HT1080 (cell line): ENCODE measurements at regions not wholly inside any gene's neighbourhood (a gene's known extent, or its start where the extent isn't known, plus 50 kb on each side); places are given as distances from the start of the nearest gene placed in this dataset.
"Not testable (repeated sequence)": the region's sequence is repeated elsewhere in the genome, so short reads cannot be mapped to it uniquely, and the experiment has no call there.

Source experiments
- DNase-seq: peaks from one replicate; pipeline ENCODE4 v3.0.0-alpha.2; 2015; ENCODE audit warnings: low read depth

- DNase-seq, result no peak
Measured at GRCh38 chr5:60517850-60518249, 182.1 kb downstream of the DEPDC1B start.

DNA sequence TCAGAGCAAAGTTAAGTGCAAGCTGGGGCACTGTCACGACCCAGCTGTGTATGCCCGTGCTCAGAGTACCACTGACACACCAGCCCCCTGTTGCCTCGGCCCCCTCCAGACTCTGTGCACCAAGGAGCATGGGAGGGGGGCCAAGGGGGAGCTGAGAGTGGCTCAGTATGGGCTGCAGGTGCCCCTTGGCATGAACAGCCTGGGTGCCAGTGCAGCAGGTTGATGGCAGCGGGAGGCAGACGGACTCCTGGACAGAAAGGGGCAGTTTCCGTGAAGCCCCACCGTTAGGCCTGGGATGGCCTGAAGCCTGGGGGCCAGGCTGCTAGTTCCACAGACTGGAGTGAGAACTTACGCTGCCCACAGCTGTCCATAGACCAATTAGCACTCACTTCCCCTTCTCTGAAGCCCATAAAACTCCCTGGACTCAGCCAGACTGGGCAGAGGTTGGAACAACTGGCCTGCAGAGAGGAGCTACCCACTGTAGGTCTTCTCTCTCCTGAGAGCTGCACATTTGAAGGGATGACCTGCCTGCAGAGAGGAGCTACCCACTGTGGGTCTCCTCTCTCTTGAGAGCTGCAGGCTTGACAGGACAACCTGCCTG, 182.8 kb downstream of the DEPDC1B start:
- no peak for DNase-seq

DNA sequence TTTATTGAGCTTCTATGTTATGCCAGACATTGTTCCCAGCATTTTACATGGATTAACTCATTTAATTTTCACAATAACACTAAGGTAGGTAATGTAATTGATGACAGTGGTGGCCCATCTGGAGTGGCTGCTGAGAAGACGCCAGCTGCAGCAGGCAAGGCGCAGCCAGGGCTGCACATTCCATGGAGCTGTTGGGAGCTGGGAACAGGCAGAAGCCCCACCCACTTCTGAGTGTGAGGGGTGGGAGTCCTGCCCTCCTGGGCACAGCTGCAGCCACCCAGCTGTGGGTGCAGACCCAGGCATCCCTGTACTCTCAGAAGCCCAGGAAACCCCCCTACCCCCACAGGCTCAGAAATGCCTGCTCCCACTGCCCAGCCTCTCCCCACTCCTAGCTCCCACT, 183.3 kb downstream of the DEPDC1B start:
- no peak for DNase-seq

DNA sequence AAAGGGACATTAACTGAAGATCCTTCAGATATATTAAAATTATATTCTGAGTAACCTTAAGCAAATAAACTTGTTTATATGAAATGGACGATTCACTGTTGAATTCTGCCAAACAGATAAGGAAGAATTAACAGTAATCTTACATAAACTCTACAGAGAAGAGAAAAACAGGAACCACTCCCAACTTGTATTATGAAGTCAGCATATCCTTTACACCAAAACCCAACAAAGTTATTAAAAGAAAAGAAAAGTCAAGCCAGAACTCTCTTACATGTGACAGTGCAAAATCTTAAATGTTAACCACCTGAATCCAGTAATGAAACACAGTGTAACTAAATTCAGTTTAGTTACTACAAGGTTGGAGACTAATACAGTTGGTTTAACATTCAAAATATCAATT, 185.8 kb downstream of the DEPDC1B start:
- DNase-seq, result no peak

DNA sequence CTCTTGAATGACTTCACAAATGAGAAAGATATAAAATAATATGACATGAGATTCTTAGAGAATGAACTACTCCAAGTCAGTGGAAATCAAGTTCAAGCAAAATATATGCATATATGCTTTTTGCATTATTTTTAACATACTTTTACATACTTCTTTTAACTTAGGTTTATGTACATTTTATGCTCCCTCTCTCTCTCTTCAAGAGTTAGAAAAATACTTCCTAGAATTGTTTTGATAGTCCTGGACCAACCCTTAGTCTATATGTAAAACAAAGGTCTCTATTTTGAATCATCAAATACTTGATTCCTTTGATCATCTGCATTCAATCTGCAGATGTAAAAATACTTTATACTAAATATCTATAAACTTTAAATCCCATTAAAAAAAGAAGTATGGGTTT, 187.8 kb downstream of the DEPDC1B start:
- DNase-seq, result no peak

DNA sequence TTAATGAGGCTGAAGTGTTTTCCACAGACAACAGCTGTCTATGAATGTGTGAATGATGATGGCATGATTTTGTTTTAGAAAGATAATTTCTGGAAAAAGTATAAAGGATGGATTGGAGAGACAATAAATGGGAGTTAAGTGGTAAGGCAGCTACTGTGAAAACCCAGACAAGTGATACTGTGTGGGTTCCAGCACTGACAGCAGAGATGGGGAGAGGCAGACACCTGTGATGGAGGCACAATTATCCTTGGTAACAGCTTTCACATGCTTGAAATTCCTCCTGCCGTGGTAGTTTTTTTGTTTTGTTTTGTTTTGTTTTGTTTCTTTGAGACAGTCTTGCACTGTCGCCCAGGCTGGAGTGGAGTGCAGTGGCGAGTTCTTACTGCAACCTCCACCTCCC, 189.3 kb downstream of the DEPDC1B start:
- no peak for DNase-seq

GRCh38 chr5:60510049-60510448, 189.9 kb downstream of the DEPDC1B start:
- DNase-seq, result no peak

GRCh38 chr5:60509519-60509918, 190.4 kb downstream of the DEPDC1B start:
- no peak for DNase-seq

GRCh38 chr5:60507687-60508086, 192.3 kb downstream of the DEPDC1B start:
- DNase-seq, result no peak

GRCh38 chr5:60505373-60506171, 194.4 kb downstream of the DEPDC1B start:
- DNase-seq, result no peak

DNA sequence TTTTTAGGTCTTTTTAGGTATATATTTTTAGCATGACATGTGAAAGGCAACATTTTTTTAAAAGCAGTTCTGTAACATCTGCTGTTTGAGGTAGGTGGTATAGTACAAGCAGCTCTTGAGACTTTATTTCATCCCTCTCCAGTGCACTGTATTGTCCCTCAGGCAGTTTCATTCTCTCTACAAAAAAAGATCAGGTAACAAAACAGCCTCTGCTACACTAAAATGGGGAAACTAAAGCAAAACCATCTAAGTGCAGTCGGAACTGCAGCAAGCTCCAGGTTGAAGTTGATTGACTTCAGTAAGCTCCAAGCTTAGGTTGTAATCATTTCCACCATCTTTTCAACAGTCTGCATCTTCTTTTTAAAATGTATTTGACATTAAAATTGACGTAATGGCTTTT, 195.6 kb downstream of the DEPDC1B start:
- no peak for DNase-seq

- DNase-seq, result no peak
Measured at GRCh38 chr5:60503771-60504170, 196.2 kb downstream of the DEPDC1B start.

DNA sequence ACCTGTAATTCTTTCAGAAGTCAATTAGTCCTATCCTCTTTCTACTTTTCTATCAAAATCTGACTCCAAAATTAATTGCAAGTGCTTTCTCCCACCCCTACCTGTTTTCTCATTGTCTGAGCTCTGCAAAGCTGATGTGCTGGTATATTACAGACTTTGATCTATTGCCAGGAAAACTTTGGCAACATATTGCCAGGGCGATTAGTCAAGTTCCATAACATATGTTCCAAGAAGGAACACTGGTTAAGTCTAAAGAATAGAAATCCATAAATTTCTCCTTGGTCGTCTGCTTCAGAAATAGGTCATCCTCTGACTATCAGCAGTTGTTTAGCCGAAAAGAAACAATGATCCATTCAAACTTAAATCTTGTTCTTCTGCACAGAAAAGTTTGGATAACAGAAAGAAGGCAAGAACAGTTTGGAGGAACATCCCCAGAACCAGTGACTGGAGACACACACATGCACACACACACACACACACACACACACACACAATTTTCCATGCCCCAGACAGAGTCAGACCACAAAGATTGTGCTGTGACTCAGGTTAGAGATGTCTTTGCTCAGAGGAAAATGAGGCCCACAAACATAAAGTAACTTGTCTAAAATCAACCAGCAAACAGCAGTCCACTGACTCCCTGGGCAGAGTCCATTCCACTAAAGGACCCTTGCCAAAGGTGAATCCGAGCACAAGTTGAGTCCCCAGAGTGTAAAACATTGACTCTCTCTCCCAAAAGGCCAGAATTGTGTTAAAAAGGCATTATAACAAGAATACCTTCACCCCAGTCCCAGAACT, 202.1 kb downstream of the DEPDC1B start:
- DNase-seq, result peak; percentile 58

DNA sequence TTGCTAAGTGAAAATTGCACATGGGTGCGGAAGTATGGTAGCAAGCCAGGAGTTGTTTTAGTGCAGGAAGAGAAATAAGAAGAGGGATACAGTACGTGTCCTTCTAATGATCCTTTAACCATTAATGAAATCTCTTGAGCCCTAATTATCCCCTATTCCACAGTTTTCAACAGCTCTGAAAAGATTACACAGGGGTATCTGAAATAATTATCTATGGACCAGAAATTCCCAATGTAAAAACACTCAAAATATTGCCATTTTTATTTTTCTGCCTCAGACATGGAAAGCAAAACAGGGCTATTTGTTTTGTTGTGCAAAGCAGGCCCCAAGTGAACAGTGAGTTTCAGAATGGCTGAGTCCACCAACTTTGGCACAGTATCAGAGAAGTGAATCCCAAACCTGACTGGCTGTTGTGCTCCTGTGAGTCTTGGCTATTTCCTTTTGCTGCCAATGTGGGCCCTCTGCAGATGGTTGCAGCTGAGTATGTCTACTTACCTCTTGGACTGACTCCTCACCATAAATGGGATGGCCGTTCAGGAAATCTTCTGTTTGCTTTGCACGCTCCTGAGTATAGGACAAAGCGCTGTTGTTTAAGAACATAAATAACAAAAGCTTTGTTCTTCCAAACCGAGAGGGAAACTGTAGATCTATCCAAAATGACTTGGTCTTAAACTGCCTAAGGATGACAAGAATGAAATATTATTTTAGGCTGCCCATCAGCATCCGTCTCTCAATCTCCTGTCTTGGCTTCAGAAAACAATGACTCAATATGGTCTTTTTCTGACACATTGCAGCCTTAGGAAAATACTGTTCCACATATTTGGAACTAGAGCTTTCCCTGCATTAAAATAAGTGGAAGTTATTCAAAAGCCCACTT, 204.1 kb downstream of the DEPDC1B start:
- peak; percentile 90 for DNase-seq

GRCh38 chr5:60494635-60495034, 205.3 kb downstream of the DEPDC1B start:
- no peak for DNase-seq

- no peak for DNase-seq
Measured at GRCh38 chr5:60494144-60494543, 205.8 kb downstream of the DEPDC1B start.

GRCh38 chr5:60493372-60493771, 206.6 kb downstream of the DEPDC1B start:
- no peak for DNase-seq

DNA sequence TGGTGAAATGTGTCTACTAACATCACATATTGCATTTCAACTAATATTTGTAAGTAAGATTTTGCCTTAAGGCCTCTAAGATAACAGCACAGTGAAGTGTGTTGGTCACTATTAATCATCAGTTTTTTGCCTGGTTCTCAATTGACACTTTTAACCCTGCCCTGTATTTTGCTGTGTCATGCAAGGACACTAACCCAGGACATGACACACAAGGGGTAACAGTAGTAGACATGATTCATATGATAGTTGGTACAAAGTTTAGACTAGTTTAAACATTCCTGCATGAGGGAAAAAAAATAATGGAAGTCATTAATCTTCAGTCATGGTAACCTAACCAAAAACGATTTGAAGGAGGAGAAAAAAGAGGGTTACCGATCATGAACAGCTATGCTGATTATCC, 207.0 kb downstream of the DEPDC1B start:
- DNase-seq, result peak; percentile 82

DNA sequence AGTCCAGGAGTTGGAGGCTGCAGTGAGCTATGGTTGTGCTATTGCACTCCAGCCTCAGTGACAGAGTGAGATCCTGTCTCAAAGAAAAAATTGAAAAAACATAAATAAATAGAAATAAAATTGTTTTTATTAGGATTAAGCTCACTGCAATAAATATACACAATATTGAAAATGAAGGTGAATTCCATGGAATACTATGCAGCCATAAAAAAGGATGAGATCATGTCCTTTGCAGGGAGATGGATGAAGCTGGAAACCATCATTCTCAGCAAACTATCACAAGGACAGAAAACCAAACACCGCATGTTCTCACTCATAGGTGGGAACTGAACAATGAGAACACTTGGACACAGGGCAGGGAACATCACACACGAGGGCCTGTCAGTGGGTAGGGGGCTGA, 207.6 kb downstream of the DEPDC1B start:
- DNase-seq, result not testable (repeated sequence)

GRCh38 chr5:60490597-60491166, 209.3 kb downstream of the DEPDC1B start:
- DNase-seq, result no peak

- no peak for DNase-seq
Measured at GRCh38 chr5:60489856-60490255, 210.1 kb downstream of the DEPDC1B start.
